GM19455 (cell line): ENCODE measurements at regions not wholly inside any gene's neighbourhood (a gene's known extent, or its start where the extent isn't known, plus 50 kb on each side); places are given as distances from the start of the nearest gene placed in this dataset.
"Not testable (repeated sequence)": the region's sequence is repeated elsewhere in the genome, so short reads cannot be mapped to it uniquely, and the experiment has no call there.

Experiments
- ATAC-seq: cut with Tn5 transposase; IDR thresholded peaks from one replicate; pipeline ENCODE4 v1.9.1; 2021; ENCODE audit not compliant: unreplicated experiment

- no peak for ATAC-seq
These were observed 1643.0 kb upstream of the CDH6 start for GRCh38 chr5:29550523-29550922.

GRCh38 chr5:29548262-29548661 is 1645.2 kb upstream of the CDH6 start:
- ATAC-seq = no peak

- ATAC-seq = no peak
These were observed 1646.1 kb upstream of the CDH6 start for GRCh38 chr5:29547236-29547865.

- no peak for ATAC-seq
These were observed 1650.0 kb upstream of the CDH6 start for GRCh38 chr5:29543501-29543900.

- no peak for ATAC-seq
These were observed 1669.3 kb upstream of the CDH6 start for GRCh38 chr5:29524227-29524626.

GRCh38 chr5:29518176-29518575 is 1675.3 kb upstream of the CDH6 start:
- ATAC-seq = no peak

- no peak for ATAC-seq
These were observed 1677.3 kb upstream of the CDH6 start for GRCh38 chr5:29516224-29516623.

- ATAC-seq = no peak
These were observed 1685.4 kb upstream of the CDH6 start for GRCh38 chr5:29508131-29508530.

GRCh38 chr5:29504411-29504810 is 1689.1 kb upstream of the CDH6 start:
- no peak for ATAC-seq

GRCh38 chr5:29498860-29499259 is 1694.6 kb upstream of the CDH6 start:
- ATAC-seq = no peak

GRCh38 chr5:29498412-29498811 is 1695.1 kb upstream of the CDH6 start:
- ATAC-seq = no peak

GRCh38 chr5:29485333-29485732 is 1708.2 kb upstream of the CDH6 start:
- ATAC-seq = no peak

GRCh38 chr5:29469581-29469980 is 1723.9 kb upstream of the CDH6 start:
- ATAC-seq = no peak

GRCh38 chr5:29462241-29462640 is 1731.2 kb upstream of the CDH6 start:
- ATAC-seq = no peak

- no peak for ATAC-seq
These were observed 1732.4 kb upstream of the CDH6 start for GRCh38 chr5:29460971-29461559.

GRCh38 chr5:29451004-29451403 is 1742.5 kb upstream of the CDH6 start:
- not testable (repeated sequence) for ATAC-seq

- no peak for ATAC-seq
These were observed 1778.8 kb upstream of the CDH6 start for GRCh38 chr5:29414681-29415080.

GRCh38 chr5:29412979-29413378 is 1780.5 kb upstream of the CDH6 start:
- ATAC-seq = no peak

- ATAC-seq = no peak
These were observed 1791.2 kb upstream of the CDH6 start for GRCh38 chr5:29402270-29402669.

GRCh38 chr5:29389993-29390392 is 1803.5 kb upstream of the CDH6 start:
- ATAC-seq = no peak

GRCh38 chr5:29387384-29387783 is 1806.1 kb upstream of the CDH6 start:
- no peak for ATAC-seq

- ATAC-seq = no peak
These were observed 1810.7 kb upstream of the CDH6 start for GRCh38 chr5:29382780-29383179.

GRCh38 chr5:29380029-29380428 is 1813.5 kb upstream of the CDH6 start:
- ATAC-seq = no peak
